CD4-positive, alpha-beta T cell (primary cell): ENCODE measurements at regions not wholly inside any gene's neighbourhood (a gene's known extent, or its start where the extent isn't known, plus 50 kb on each side); places are given as distances from the start of the nearest gene placed in this dataset.

Experiments
- ATAC-seq: fragments of 200-7000 bp; cut with Tn5 transposase; one replicate; pipeline ENCODE4 v1.10.0; 2022; ENCODE audit warnings: mild to moderate bottlenecking; ENCODE audit not compliant: poor library complexity
- CTCF ChIA-PET: fragments of 350-600 bp; sonication (Branson Sonifier 250); formaldehyde crosslinking; loops from one replicate; lab custom pipeline; 2021; ENCODE audit warnings: antibody characterized with exemption, inconsistent platforms; lab: Charles Lee
- POLR2A ChIA-PET: fragments of 350-600 bp; sonication (Branson Sonifier 250); formaldehyde crosslinking; loops from one replicate; lab custom pipeline; 2021; ENCODE audit warnings: antibody characterized with exemption, inconsistent platforms; lab: Charles Lee
- DNase-seq, 14 experiments: peaks; one replicate each; pipeline ENCODE4 v3.0.0-alpha.2; 2013 to 2020; ENCODE audit warnings: mixed read lengths in 2 of 14
- H3K27ac ChIP-seq, 2 donors: one replicate each; pipeline versions ENCODE4 v1.5.1 to v1.7.0; 2013; ENCODE audit warnings: low read length in 2 of 2, low read depth in 1 of 2, mild to moderate bottlenecking in 1 of 2
- H3K27me3 ChIP-seq, 2 experiments: 1 replicate in 1 of 2; 2 replicates in 1 of 2; pipeline versions ENCODE4 v1.6.1 to v1.7.0; 2013; ENCODE audit warnings: low read length in 2 of 2, control low read depth in 1 of 2, mild to moderate bottlenecking in 1 of 2, moderate library complexity in 1 of 2; ENCODE audit not compliant: insufficient read depth in 2 of 2, control insufficient read depth in 1 of 2
- H3K36me3 ChIP-seq: one replicate; pipeline ENCODE4 v1.6.1; 2013; ENCODE audit warnings: low read length, control low read depth; ENCODE audit not compliant: insufficient read depth
- H3K4me1 ChIP-seq: one replicate; pipeline ENCODE4 v1.6.1; 2013; ENCODE audit warnings: low read length, control low read depth; ENCODE audit not compliant: insufficient read depth
- H3K4me3 ChIP-seq: one replicate; pipeline ENCODE4 v1.5.1; 2013; ENCODE audit warnings: mild to moderate bottlenecking, low read length, moderate library complexity
- H3K9me3 ChIP-seq, 2 experiments: 1 replicate in 1 of 2; 2 replicates in 1 of 2; pipeline versions ENCODE4 v1.6.1 to v1.7.0; 2013; ENCODE audit warnings: low read length in 2 of 2, mild to moderate bottlenecking in 2 of 2, control low read depth in 1 of 2, moderate library complexity in 1 of 2; ENCODE audit not compliant: control insufficient read depth in 1 of 2, insufficient read depth in 1 of 2
- H3K27ac Mint-ChIP-seq: one replicate; pipeline ENCODE4 v1.8.0; 2020; ENCODE audit warnings: mixed read lengths
- H3K27me3 Mint-ChIP-seq: one replicate; pipeline ENCODE4 v1.8.0; 2021; ENCODE audit warnings: mixed read lengths
- H3K36me3 Mint-ChIP-seq: one replicate; pipeline ENCODE4 v1.8.0; 2021; ENCODE audit warnings: low read depth, mixed read lengths
- H3K4me1 Mint-ChIP-seq: one replicate; pipeline ENCODE4 v1.8.0; 2021; ENCODE audit warnings: low read depth, mixed read lengths
- H3K4me3 Mint-ChIP-seq: one replicate; pipeline ENCODE4 v1.8.0; 2020; ENCODE audit warnings: mild to moderate bottlenecking, mixed read lengths
- H3K9me3 Mint-ChIP-seq: one replicate; pipeline ENCODE4 v1.8.0; 2020; ENCODE audit warnings: mixed read lengths
- CTCF ChIP-seq: fragments of 200-600 bp; IDR thresholded peaks from one replicate; pipeline ENCODE4 v1.8.0; 2022; ENCODE audit warnings: antibody characterized with exemption, mild to moderate bottlenecking
- intact Hi-C, 2 experiments: fragments of 100-400 bp; cut with DNase I in 1 of 2; cut with micrococcal nuclease in 1 of 2; formaldehyde crosslinking; loops; one replicate each; pipeline versions ENCODE4 v1.15.1 to v1.9.0; 2023 to 2025; cut with DNase I, micrococcal nuclease

GRCh38 chr1:190754666-190755065 lies 277.0 kb upstream of the BRINP3 start:
- TF ChIP-seq CTCF: no peak
- Histone ChIP-seq H3K27me3 (no peaks in the 10 kb centered on the region), H3K9me3 (no peaks in the 10 kb centered on the region), H3K4me3 (no peak overlapping the region), H3K36me3 (no peaks in the 10 kb centered on the region), H3K4me1 (no peaks in the 10 kb centered on the region), H3K27ac (no peak overlapping the region)
- Mint-ChIP-seq H3K9me3 (peaks cover 9% of the 10 kb centered on the region), H3K27me3 (no peaks in the 10 kb centered on the region), H3K4me1 (no peaks in the 10 kb centered on the region), H3K27ac (no peak overlapping the region), H3K36me3 (no peaks in the 10 kb centered on the region), H3K4me3 (no peak overlapping the region)
- DNase-seq: no peak
- intact Hi-C loops: no loop called here
- ChIA-PET CTCF (no interaction called here), POLR2A (no interaction called here)
- ATAC-seq: no peak

- ATAC-seq (no peak), DNase-seq (peak in 2 of 14 experiments; percentile 1 to 7)
- Histone ChIP-seq H3K4me1 (no peaks in the 10 kb centered on the region), H3K36me3 (no peaks in the 10 kb centered on the region), H3K4me3 (no peak overlapping the region), H3K9me3 (no peaks in the 10 kb centered on the region), H3K27ac (no peak overlapping the region), H3K27me3 (no peaks in the 10 kb centered on the region)
- ChIA-PET POLR2A (no interaction called here), CTCF (no interaction called here)
- Mint-ChIP-seq H3K27me3 (no peaks in the 10 kb centered on the region), H3K9me3 (peaks cover 19% of the 10 kb centered on the region), H3K4me3 (no peak overlapping the region), H3K27ac (no peak overlapping the region), H3K4me1 (no peaks in the 10 kb centered on the region), H3K36me3 (no peaks in the 10 kb centered on the region)
- no peak for TF ChIP-seq CTCF
- intact Hi-C loops: no loop called here
Measured at GRCh38 chr1:190759807-190760206, 282.1 kb upstream of the BRINP3 start.

- no peaks in the 10 kb centered on the region for H3K36me3 Mint-ChIP-seq
- Histone ChIP-seq H3K4me1 (no peaks in the 10 kb centered on the region), H3K27ac (no peak overlapping the region), H3K4me3 (no peak overlapping the region), H3K27me3 (no peaks in the 10 kb centered on the region), H3K36me3 (no peaks in the 10 kb centered on the region), H3K9me3 (no peaks in the 10 kb centered on the region)
- intact Hi-C loops: no loop called here
- no peak overlapping the region for H3K4me3 Mint-ChIP-seq
- no peaks in the 10 kb centered on the region for H3K4me1 Mint-ChIP-seq
- DNase-seq: no peak
- ChIA-PET POLR2A (no interaction called here), CTCF (no interaction called here)
- no peaks in the 10 kb centered on the region for H3K27me3 Mint-ChIP-seq
- ATAC-seq: no peak
- no peak overlapping the region for H3K27ac Mint-ChIP-seq
- no peak for TF ChIP-seq CTCF
- peaks cover 14% of the 10 kb centered on the region for H3K9me3 Mint-ChIP-seq
Measured at GRCh38 chr1:190762325-190762724, 284.7 kb upstream of the BRINP3 start.
